A673 (cell line): ENCODE measurements at regions not wholly inside any gene's neighbourhood (a gene's known extent, or its start where the extent isn't known, plus 50 kb on each side); places are given as distances from the start of the nearest gene placed in this dataset.

Source experiments
- EZH2 ChIP-seq: fragments of 200-600 bp; sonication (generic); IDR thresholded peaks from 2 replicates; pipeline ENCODE4 v1.6.1; 2017; ENCODE audit warnings: borderline replicate concordance, low read depth, mild to moderate bottlenecking, mixed read lengths, antibody characterized with exemption, low read length; ENCODE audit not compliant: poor library complexity, severe bottlenecking
- TF ChIP-seq, protein P1 (sequence below): fragments of 300-800, 200-600 bp; sonication (generic); conservative IDR thresholded peaks from 2 replicates; pipeline ENCODE4 v1.5.1; 2017; ENCODE audit warnings: low read depth, mild to moderate bottlenecking, antibody characterized with exemption, low read length, moderate library complexity, mixed read lengths

DNA sequence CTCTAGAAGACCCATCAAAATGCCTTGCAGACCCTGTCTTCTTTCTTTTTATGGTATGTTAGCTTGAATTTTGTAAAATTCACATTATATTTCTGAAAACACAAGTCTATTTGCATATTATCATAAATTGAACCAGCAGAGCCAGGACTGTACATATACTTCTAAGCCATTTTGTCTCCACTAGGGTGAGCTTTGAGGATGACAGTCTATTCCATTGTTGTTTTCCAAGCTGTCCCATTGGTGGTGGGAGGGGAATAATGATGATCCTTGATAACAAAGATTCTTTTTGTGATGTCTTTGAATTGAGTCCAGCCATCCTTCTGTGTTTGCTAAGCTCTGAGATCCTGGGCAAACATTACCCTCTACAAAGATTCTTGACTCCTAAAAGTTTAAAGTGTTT lies 359.3 kb upstream of the PCDH20 start:
- TF ChIP-seq, protein P1, sequence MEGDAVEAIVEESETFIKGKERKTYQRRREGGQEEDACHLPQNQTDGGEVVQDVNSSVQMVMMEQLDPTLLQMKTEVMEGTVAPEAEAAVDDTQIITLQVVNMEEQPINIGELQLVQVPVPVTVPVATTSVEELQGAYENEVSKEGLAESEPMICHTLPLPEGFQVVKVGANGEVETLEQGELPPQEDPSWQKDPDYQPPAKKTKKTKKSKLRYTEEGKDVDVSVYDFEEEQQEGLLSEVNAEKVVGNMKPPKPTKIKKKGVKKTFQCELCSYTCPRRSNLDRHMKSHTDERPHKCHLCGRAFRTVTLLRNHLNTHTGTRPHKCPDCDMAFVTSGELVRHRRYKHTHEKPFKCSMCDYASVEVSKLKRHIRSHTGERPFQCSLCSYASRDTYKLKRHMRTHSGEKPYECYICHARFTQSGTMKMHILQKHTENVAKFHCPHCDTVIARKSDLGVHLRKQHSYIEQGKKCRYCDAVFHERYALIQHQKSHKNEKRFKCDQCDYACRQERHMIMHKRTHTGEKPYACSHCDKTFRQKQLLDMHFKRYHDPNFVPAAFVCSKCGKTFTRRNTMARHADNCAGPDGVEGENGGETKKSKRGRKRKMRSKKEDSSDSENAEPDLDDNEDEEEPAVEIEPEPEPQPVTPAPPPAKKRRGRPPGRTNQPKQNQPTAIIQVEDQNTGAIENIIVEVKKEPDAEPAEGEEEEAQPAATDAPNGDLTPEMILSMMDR, result no peak
- TF ChIP-seq EZH2, result no peak
